HL-60 (cell line): ENCODE measurements at regions not wholly inside any gene's neighbourhood (a gene's known extent, or its start where the extent isn't known, plus 50 kb on each side); places are given as distances from the start of the nearest gene placed in this dataset.

Source experiments
- GABPA ChIP-seq: IDR thresholded peaks from 2 replicates; pipeline ENCODE4 v1.6.1; 2012; ENCODE audit warnings: low read depth
- POLR2AphosphoS5 ChIP-seq: IDR thresholded peaks from 2 replicates; pipeline ENCODE4 v1.6.1; 2012; ENCODE audit warnings: low read depth
- SPI1 ChIP-seq: IDR thresholded peaks from 2 replicates; pipeline ENCODE4 v1.6.1; 2012; ENCODE audit warnings: low read depth, mild to moderate bottlenecking, borderline replicate concordance
- TF ChIP-seq, protein P1 (sequence below): IDR thresholded peaks from one replicate; pipeline ENCODE4 v1.5.1; 2011; ENCODE audit warnings: low read length, control low read depth, inconsistent platforms; ENCODE audit not compliant: insufficient read depth
- TF ChIP-seq, protein P2 (sequence below): IDR thresholded peaks from 2 replicates; pipeline ENCODE4 v1.6.1; 2012; ENCODE audit warnings: low read depth; ENCODE audit not compliant: insufficient replicate concordance

DNA sequence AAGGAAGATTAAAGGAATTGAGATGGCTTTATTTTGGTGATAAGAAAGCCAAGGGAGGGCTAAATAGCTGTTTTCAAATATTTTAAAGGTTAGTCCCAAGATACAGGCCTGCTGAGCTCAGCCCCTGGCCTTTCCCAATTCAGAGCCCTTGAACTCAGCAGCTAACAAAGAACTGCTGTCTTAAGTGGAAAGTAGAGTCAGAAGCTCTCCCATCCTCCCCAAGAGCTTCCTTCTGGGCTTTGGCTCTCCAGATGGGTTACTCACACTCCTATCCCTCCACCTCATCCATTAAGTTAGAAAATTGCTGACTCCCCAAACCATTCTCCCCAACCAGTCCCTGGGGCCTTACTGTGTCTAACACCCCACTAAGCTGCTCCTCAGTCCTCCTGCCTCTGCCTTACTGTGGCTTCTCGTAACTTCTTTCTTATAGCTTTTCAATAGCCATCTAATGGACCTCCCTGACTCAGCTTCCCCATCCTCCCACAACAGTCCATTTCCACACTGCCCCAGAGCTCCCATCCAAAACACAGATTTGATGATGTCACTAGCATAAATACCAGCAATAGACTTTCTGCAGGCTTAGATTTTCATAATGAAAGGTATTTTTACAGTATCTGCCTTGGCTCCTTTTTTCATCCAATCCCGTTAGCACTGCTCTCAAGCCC is 239.1 kb downstream of the ENC1 start:
- TF ChIP-seq, protein P1, sequence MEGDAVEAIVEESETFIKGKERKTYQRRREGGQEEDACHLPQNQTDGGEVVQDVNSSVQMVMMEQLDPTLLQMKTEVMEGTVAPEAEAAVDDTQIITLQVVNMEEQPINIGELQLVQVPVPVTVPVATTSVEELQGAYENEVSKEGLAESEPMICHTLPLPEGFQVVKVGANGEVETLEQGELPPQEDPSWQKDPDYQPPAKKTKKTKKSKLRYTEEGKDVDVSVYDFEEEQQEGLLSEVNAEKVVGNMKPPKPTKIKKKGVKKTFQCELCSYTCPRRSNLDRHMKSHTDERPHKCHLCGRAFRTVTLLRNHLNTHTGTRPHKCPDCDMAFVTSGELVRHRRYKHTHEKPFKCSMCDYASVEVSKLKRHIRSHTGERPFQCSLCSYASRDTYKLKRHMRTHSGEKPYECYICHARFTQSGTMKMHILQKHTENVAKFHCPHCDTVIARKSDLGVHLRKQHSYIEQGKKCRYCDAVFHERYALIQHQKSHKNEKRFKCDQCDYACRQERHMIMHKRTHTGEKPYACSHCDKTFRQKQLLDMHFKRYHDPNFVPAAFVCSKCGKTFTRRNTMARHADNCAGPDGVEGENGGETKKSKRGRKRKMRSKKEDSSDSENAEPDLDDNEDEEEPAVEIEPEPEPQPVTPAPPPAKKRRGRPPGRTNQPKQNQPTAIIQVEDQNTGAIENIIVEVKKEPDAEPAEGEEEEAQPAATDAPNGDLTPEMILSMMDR, result no peak
- TF ChIP-seq POLR2AphosphoS5 (no peak), GABPA (no peak), SPI1 (no peak)
- TF ChIP-seq, protein P2, sequence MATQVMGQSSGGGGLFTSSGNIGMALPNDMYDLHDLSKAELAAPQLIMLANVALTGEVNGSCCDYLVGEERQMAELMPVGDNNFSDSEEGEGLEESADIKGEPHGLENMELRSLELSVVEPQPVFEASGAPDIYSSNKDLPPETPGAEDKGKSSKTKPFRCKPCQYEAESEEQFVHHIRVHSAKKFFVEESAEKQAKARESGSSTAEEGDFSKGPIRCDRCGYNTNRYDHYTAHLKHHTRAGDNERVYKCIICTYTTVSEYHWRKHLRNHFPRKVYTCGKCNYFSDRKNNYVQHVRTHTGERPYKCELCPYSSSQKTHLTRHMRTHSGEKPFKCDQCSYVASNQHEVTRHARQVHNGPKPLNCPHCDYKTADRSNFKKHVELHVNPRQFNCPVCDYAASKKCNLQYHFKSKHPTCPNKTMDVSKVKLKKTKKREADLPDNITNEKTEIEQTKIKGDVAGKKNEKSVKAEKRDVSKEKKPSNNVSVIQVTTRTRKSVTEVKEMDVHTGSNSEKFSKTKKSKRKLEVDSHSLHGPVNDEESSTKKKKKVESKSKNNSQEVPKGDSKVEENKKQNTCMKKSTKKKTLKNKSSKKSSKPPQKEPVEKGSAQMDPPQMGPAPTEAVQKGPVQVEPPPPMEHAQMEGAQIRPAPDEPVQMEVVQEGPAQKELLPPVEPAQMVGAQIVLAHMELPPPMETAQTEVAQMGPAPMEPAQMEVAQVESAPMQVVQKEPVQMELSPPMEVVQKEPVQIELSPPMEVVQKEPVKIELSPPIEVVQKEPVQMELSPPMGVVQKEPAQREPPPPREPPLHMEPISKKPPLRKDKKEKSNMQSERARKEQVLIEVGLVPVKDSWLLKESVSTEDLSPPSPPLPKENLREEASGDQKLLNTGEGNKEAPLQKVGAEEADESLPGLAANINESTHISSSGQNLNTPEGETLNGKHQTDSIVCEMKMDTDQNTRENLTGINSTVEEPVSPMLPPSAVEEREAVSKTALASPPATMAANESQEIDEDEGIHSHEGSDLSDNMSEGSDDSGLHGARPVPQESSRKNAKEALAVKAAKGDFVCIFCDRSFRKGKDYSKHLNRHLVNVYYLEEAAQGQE, result no peak
